Dermis blood vessel endothelial cell (primary cell): ENCODE measurements at regions not wholly inside any gene's neighbourhood (a gene's known extent, or its start where the extent isn't known, plus 50 kb on each side); places are given as distances from the start of the nearest gene placed in this dataset.

Experiments used
- DNase-seq: peaks from one replicate; pipeline ENCODE4 v3.0.0; 2010

DNA sequence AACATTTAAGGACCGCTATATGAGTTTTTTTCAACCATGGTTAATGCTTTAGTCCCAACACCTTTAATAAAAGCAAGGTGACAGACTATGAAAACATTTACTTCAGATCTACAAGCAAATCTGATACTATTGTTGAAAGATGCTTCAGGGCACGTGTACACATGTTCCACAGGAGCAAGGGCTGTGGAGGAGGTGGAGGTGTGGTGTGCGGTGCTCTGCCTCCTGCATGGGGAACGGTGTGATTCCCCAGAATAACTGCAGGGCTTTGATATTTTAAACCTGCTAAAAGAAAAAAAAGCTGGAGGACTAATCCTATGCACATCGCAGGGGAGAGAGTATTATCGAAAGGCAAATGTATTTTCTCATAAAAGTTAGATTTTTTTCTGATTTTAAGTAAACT, 188.1 kb upstream of the CEP162 start:
- DNase-seq, result no peak

DNA sequence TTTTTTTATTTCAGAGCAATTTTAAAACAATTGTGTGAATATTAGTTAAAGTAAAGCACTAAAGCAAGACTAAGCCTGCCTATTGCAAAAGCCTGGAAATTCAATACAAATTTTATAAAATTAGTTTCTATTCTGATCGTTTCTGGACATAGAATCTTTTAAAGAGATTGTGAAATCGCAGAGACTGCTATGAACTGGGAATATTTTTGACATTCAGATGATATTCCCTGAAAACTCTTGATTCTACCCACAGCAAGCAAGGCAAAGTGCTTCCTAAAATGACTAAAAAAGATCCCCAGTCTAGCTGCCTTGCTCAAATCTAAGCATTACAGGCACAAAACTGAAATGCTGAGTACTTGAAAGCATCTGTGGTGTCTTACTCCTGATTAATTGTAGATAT, 187.6 kb upstream of the CEP162 start:
- no peak for DNase-seq

DNA sequence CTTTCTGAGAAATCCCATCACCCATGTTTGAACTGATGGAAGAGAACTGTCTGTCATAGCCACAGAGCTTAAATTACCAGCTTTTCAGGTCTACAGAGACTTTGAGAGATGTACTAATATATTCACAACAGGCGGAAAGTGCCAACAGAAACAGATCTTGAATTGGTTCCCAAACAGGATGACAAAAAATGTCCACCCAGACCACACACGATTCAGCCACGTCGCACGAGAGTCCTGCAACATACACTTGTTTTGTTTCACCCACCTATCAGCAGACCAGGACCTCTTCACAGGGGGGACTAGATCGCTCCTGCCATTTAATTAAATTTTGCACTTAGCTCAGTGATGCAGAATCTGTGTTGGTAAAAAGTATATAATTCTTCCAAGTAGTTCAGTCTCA, 187.1 kb upstream of the CEP162 start:
- no peak for DNase-seq

DNA sequence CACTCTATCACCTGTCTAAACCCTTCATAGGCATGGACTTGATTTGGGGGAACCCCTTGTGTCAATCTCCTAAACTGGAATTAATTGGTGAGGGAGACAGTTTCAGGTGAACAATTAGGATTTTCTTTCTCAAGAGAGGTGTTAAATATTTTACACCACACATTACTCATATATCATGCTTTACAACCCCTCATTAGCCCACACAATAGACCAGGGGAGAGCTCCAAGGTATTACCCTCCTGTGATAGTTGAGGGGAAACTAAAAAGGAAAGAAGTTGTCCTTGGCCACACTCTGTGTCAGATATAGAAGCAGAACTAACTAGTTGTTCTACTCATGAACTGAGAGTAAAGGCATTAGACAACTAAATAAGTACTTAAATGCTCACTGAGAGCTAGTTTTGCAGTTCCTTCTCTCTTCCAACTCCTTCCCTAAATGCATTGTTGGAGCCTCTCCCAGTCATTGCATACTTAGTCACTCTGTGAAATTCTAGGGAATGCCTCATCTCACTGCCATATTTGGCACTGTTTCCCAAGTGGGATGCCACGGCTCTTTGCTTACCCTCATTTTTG, 183.7 kb upstream of the CEP162 start:
- DNase-seq, result no peak

DNA sequence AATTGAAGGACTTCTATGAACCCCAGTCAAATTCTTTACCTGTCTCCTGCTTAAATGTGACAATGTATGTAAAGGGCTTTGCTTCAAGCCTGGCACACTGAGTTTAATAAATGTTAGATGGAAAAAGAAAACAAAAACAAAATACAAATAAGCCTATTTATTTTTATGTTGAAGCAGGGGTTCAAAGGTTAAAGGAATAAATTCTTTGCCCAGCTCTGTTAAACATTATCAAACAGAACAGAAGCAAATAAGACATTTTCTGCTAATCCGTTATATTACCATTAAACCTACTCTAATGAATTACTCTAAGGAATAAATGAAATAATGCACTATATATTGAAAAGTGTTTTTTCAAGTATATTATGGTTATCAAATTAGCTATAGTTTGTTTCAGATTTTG, 182.5 kb upstream of the CEP162 start:
- no peak for DNase-seq

DNA sequence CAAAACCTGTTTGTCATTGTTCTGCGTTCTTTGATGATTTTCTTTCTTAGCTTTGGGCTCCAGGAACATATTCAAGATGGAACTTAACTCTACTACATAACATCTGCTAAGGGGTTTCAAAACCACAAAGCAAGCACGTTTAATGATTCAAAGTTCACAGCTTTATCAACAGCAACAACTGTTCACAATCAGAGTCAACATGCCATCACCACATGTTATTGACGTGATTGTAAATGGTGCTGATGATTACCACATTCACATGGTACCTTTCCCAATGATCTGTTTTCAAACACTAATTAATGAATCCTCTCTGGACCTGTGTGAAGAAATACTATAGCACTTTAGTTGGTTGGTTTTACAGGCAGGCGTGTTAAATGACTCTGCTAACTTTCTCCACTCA, 180.6 kb upstream of the CEP162 start:
- DNase-seq, result no peak

DNA sequence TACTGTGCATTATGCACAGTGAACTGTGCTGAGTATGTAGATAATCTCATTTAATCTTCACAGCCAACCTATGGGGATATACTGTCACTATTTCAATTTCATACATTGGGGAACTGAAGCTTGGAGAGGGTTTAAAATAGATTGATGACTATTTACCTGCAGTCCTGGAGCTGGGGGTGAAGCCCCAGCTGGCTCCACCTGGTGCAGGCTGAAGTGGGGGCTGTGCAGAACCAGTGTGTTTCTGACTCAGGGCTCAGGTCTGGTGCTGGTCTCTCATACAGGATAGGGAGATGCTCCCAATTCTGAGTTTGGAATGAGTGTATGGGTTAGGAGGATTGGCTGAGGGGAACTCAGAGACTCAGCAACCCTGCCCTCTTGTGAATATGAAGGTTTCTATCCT, 176.1 kb upstream of the CEP162 start:
- no peak for DNase-seq

DNA sequence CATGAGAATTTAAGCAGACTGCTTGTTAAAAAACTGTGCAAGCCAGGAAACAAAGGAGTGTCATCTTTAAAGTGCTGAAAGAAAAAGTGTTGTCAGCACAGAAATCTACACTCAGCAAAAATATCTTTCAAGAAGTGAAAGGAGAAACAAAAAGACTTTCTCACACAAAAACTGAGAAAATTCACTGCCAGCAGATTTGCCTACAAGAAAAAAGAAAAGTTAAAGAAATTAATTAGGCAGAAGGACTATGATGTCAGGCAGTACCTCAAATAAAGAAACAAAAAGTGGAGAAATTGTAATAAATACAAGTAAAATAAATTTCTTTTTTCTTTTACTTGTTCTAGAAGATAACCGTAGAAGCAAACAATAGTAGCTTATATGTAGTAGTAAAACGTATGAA, 171.6 kb upstream of the CEP162 start:
- DNase-seq, result no peak

DNA sequence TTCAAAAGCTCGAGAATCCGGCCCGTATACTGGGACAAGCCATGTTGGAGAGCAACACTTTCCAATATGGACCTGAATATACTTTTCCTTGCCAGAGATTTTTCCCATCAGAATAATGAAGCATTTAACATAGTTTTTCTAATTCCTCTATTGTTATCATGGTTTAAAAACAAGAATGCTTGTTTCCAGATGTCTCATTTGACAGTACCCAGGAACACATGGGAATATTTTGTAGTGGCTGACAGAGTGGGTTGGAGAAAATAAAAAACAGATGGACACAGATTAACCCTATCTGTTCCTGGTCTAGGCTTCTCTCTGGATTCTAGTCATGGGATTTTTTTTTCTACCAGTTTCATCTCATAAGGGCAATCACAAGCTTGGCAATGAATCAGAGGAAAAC, 164.8 kb upstream of the CEP162 start:
- DNase-seq, result no peak

DNA sequence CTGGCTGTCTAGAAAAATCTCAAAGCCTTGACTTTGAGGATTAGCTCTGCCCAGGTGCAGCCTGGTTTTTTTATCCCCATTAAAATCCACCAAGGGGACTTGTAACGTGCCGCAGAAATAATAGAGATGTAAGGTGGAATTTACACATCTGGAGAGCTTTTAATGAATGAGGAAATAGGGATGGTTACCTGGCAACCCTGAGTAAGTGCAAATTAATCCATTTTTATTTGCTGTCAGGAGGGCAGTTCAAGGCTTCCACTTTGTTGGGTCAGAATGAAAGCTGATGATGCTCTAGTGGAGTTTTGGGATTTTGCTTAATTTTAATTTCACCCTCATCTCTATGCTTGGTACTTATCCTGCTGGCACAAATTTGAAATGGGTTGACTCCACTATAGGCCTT, 163.4 kb upstream of the CEP162 start:
- DNase-seq, result no peak

DNA sequence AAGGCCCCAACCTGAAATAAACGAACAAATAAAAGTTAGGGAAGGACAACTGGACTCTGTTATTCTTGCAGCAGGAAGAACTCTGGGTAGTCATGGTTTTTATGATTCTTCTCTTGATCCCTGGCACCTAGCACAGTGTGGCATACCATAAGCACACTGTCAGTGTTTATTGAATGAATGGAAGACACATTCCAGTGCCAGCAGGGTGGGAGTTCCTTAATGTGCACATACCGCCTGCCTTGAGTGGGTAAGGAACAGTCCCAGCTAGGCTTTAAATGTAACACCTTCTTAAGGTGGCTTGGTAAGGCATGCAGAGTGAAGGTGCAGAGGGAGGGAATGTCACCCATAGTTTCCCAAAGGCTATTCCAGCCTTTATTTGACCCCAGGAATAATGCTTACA, 162.9 kb upstream of the CEP162 start:
- DNase-seq, result no peak

DNA sequence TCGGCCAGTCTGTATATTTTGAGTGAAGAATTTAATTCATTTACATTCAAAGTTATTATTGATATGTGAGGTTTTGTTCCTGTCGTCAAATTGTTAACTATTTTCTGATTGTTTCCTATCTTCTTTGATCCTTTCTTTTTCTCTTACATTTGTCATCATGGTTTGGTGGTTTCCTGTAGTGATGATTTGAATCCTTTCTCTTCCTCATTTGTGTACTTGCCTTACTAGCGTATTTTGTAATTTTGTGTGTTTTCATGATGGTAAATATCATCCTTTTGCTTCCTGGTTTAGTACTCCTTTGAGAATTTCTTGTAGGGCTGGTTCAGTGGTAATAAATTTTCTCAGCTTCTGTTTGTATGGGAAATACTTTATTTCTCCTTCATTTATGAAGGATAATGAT, 151.7 kb upstream of the CEP162 start:
- no peak for DNase-seq

DNA sequence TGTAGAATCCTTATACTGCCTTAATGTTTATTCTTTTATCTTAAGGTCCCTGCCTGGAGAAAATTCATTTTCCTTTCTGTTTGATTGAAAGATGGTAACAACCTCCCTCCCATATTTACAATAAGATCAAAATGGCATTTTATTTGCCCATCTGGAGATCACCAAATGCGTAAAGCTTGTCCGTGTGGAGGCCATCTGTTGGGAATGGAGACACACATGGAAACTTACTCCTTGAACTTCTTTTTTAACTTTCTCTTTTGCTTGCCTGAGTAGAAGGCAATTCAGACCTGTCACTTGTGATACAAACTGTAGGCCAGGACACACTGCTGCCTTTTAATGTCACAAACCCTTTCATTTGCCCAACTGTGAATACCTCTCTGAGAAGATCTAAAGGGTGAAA, 144.8 kb upstream of the CEP162 start:
- DNase-seq, result no peak

DNA sequence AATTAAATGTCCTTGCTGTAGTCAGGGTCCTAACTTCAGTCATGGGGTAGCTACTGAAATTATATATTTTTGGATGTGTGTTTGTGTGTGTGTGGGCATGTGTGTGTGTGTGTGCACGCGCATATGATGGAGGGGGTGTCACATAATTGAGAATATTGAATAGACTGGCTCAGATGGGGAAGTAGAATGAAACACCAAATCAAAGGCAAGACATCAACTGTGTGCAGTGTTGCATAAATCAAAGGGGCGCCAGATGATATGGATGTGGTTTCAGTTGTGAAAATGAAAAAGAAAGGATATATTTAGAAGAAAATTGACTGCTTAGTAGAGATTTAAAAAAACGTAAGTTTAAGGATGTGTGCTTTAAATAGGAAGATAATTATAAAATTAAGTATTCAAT, 144.2 kb upstream of the CEP162 start:
- DNase-seq, result no peak

DNA sequence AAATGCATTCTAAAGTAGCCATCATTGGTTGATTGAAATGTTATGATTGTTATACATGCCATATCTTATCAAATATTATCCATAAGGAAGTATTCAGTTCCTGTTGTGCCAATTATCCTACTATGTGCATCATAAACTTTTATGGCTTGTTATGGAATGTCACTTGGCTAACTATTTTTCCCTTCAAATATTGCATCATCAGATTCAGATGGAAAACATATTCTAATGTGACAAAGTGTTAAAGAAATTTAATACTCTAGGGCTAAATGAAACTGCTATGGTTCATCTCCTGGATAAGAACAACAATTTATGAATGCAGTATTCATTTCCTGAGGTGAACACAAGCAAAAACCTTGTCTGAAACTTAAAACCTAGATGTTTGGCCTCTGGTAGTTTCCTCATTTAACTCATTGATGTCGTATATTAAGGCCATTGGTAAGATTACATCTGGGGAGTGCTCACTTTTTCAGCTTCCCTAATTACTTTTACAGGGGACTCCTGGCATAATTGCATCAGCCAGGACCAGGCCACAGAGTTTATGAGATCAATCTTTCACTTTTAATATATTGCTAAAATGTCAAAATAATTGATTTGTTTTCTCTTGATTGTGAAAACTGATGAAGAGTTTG, 134.9 kb upstream of the CEP162 start:
- no peak for DNase-seq

DNA sequence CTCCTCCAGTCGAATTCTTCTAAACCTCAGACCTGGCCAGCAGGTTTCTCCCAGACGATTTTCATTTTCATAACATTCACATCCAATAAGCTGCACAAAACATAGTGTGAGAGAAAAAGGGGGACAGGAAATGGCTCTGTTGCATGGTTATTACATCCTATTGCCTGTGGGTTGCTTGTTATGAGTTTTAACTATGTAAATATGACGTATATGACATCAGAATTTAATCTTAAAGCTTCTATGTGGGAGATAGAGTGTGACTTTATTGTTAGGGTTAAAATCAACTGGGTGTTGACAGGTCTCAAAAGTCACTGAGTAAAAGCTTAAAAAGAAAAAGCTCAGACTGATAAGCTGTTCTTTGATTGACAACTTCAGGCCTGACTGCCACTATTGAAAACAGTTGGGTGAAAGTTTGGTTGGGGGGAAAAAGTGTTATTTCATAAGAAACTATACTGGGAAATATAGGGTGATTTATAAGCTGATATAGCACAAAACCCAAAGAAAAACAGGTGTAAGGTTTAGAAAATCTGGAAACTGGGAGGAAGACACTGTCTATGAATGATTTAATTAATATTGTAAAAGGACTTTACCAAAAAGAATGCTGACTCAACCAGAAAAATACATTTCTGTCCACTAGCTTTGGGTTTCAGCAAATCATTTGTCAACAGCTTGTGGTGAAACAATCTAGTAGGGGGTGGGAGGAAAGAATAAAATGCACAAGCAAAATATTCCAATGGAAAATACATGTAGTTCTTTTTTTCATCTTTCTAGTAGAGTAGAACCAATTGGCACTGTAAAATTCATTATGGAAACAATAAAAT, 134.1 kb upstream of the CEP162 start:
- DNase-seq, result no peak

DNA sequence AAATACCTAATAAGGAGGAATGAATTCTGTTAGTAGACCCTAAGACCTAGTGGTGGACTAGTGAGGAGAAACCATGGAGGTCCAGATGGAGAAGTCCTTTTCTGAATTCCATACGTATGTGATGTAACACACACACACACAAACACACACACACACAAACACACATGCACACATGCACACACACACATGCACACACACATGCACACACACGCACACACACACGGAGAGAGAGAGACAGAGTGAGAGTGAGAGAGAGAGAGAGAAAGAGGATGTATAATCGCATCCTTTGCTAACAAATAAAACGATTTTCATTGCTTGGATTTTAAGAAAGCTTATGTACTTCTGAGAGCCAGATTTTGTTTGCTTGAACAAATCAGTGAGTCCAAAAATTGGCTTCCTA, 132.6 kb upstream of the CEP162 start:
- DNase-seq, result no peak

DNA sequence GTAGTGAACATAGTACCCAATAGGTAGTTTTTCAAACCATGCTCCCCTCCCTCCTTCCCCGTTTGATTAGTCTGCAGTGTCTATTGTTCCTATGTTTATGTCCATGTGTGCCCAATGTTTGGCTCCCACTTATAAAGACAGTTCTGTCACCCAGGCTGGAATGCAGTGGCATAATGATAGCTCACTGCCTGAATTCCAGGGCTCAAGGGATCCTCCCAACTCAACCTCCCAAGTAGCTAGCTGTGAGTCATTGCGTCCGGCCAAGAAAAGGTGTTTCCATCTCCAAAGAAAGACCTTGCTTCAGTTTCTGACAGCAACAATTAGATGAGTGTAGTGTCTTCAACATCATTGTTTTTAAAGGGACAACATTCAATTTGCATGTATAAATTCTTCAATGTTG, 131.1 kb upstream of the CEP162 start:
- DNase-seq, result no peak

DNA sequence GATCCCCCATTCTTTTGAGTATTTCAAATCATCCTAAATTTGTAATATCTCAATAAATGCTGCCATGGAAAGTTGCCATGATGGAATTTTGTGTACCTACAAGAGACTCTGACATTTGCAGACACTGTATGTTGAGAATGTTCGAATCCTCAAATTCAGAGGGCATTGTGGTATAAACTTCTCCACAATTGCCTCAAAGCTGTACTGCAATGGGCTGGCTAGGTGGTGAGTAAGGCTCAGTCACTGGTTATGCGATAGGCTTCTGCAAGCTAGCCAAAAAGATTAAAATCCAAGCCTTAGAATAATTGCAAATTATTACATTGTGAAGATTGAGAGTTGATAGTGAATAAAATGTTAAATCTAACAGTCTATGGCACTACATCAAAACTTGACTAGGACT, 130.2 kb upstream of the CEP162 start:
- DNase-seq, result no peak

DNA sequence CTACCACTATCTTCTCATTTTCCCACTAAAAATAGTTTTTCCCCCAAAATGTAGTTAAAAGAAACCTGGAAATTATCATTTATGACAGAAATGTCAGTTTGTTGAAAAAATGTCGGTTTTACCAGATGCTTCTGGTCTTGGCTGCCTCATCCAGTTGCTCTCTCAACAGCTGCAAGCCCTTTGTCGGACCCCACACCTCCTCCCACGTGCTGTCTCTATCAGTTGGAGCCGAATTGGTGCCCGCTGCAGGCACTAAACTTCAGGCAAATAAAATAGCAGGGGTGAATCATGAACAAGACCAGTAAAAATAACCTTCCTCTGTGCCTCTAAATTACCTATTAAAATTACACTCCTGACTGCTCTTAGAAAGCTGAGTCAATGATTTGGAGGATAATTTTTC, 129.5 kb upstream of the CEP162 start:
- DNase-seq, result no peak

DNA sequence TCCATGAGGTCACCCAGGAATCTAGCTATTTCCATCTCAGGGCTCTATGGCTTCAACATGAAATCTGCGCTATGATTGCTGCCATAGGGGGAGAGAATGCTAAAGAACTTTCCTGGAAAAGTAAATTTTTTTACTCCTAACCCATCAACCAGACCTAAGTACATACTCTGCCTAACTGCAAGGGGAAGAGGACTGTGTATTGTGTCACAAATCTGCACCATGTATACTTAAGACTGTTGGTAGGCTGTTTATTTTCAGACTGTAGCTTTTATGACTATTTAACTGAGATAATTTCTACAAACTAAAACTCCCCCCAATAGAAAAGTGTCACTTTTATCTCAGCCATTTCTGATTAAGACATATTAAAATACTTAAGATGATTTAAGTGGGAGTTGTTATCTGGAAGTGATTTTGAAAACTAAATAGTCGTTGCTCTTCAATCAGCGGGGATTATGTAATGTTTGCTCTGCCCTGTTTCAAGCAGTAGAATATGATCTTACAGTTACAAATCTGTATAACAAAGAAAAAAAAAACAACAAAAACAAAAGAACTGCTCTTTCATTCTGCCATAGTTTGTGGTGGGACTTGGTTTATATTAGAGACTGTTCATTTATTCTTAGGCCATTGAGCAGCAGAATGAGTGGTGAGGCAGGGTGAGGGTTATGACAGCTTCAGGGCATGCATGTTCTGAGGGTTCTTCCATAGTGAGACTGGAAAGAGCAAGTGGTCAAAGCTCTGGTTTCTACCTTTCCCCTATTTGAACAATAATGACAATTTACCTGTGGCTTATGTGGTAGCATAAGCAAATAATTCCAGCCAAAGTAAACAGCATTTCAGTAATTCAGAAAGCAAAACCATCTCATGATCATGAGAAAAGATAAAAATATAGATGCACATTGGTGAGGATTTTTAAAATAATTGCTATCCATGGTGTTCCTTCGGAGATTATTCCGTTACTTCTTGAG, 126.3 kb upstream of the CEP162 start:
- DNase-seq, result no peak

DNA sequence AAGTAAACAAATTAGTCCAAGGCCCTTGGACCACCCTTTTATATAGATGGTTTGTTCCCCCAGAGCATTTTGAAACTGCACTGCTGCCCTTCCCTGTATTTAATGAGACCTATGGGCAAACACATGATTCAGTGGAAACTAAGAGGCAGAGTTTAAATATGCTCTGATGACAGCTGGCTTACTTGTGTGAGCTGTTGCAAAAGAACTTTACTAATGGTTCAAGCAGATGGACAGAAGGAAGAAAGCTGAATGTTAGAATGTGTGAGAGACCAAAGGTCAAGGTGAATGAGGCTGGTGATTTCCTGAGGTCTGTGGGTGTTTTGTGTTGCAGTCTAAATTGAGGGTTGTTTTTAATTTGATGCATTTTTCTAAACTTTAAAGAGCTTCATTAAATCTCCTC, 123.0 kb upstream of the CEP162 start:
- no peak for DNase-seq

DNA sequence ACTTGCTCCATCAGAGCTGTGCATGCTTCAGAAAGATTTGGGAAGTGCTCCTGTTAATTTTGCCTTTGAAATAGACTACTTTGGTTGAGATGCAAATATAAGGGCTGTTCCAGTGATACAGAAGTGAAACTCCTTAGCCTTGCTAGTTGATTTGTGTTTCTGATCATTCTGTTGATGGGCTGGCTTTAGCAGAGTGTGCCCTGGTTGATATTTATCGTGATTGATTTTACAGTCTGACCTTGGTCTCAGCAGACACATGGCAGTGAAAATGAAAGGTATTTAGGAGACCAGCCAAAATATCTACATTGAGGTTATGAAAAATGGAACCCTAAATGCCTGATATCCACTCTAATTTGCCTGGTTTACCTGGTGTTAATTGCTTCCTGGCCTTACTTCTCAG, 122.1 kb upstream of the CEP162 start:
- DNase-seq, result no peak
